ENCODE measurements at regions not wholly inside any gene's neighbourhood (a gene's known extent, or its start where the extent isn't known, plus 50 kb on each side); places are given as distances from the start of the nearest gene placed in this dataset.

GRCh38 chr9:16044579-16044881 is 491.7 kb downstream of the CCDC171 start:
- BruUV-seq (replicated peaks): no TSS peak
- intact Hi-C loops (cut with micrococcal nuclease; ENCODE audit: unreplicated experiment): no loop called here

GRCh38 chr9:16045651-16046280 is 492.9 kb downstream of the CCDC171 start:
- ChIA-PET POLR2A (no interaction called here), CTCF (no interaction called here)
- intact Hi-C loops (cut with micrococcal nuclease; ENCODE audit: unreplicated experiment): no loop called here
- ATAC-seq: no peak
- TF ChIP-seq POLR2AphosphoS5 (IDR thresholded peaks at IDR 0.05; ENCODE audit: low read depth, low read length) (no peak), CTCF (IDR thresholded peaks at IDR 0.05) (no peak), REST (IDR thresholded peaks at IDR 0.05; ENCODE audit: insufficient read depth in 1 of 2, low read depth in 2 of 2, low read length in 1 of 2) (no peak), TCF7L2 (IDR thresholded peaks at IDR 0.05; ENCODE audit: low read depth, low read length) (no peak), SIN3A (IDR thresholded peaks at IDR 0.05; ENCODE audit: borderline replicate concordance, insufficient read depth, low read depth, low read length) (no peak)
- H3K4me1 ChIP-seq (ENCODE audit: control insufficient read depth, insufficient read depth, low read length): no peaks in the 10 kb centered on the region
- no peaks in the 10 kb centered on the region for H3K9me3 ChIP-seq (ENCODE audit: control insufficient read depth, insufficient read depth, low read depth, low read length)
- H3K4me3 ChIP-seq (ENCODE audit: low read depth in 2 of 2, low read length in 2 of 2): no peak overlapping the region
- no peaks in the 10 kb centered on the region for H3K27me3 ChIP-seq (ENCODE audit: control insufficient read depth, insufficient read depth, low read length)
- in situ Hi-C loops (cut with HindIII; ENCODE audit: low pct_unique_long_range_greater_than_20kb, low sequenced_read_pairs): no loop called here
- H3K27ac ChIP-seq (ENCODE audit: low read length): no peak overlapping the region
- BruUV-seq (replicated peaks): no TSS peak
- H3K36me3 ChIP-seq (ENCODE audit: control insufficient read depth, insufficient read depth, low read length): no peaks in the 10 kb centered on the region
- no peak for DNase-seq (ENCODE audit: low read depth, low spot score)

More at GRCh38 chr9:16044579-16044881, 491.7 kb downstream of the CCDC171 start:
- in situ Hi-C loops (cut with HindIII; ENCODE audit: low pct_unique_long_range_greater_than_20kb, low sequenced_read_pairs): no loop called here
- DNase-seq (ENCODE audit: low read depth, low spot score) (no peak), ATAC-seq (no peak)
- H3K9me3 ChIP-seq (ENCODE audit: control insufficient read depth, insufficient read depth, low read depth, low read length): no peaks in the 10 kb centered on the region
- CTCF ChIA-PET: no interaction called here
- TF ChIP-seq TCF7L2 (IDR thresholded peaks at IDR 0.05; ENCODE audit: low read depth, low read length): no peak
- TF ChIP-seq SIN3A (IDR thresholded peaks at IDR 0.05; ENCODE audit: borderline replicate concordance, insufficient read depth, low read depth, low read length): no peak
- TF ChIP-seq REST (IDR thresholded peaks at IDR 0.05; ENCODE audit: insufficient read depth in 1 of 2, low read depth in 2 of 2, low read length in 1 of 2): no peak
- no peaks in the 10 kb centered on the region for H3K27me3 ChIP-seq (ENCODE audit: control insufficient read depth, insufficient read depth, low read length)
- no peaks in the 10 kb centered on the region for H3K4me1 ChIP-seq (ENCODE audit: control insufficient read depth, insufficient read depth, low read length)
- no peak overlapping the region for H3K27ac ChIP-seq (ENCODE audit: low read length)
- H3K36me3 ChIP-seq (ENCODE audit: control insufficient read depth, insufficient read depth, low read length): no peaks in the 10 kb centered on the region
- no peak overlapping the region for H3K4me3 ChIP-seq (ENCODE audit: low read depth in 2 of 2, low read length in 2 of 2)
- POLR2A ChIA-PET: no interaction called here
